HFFc6 (cell line): ENCODE measurements at regions not wholly inside any gene's neighbourhood (a gene's known extent, or its start where the extent isn't known, plus 50 kb on each side); places are given as distances from the start of the nearest gene placed in this dataset.
"Not testable (repeated sequence)": the region's sequence is repeated elsewhere in the genome, so short reads cannot be mapped to it uniquely, and the experiment has no call there.

Source experiments
- DNase-seq: peaks from one replicate; pipeline ENCODE4 v3.0.0-alpha.2; 2018
- H3K27ac Mint-ChIP-seq: 2 replicates; pipeline ENCODE4 v1.8.0; 2020; ENCODE audit warnings: mild to moderate bottlenecking, mixed read lengths
- H3K27me3 Mint-ChIP-seq: 2 replicates; pipeline ENCODE4 v1.8.0; 2021; ENCODE audit warnings: mild to moderate bottlenecking, moderate library complexity, mixed read lengths; ENCODE audit not compliant: insufficient read depth
- H3K36me3 Mint-ChIP-seq: 2 replicates; pipeline ENCODE4 v1.8.0; 2021; ENCODE audit warnings: low read depth, mixed read lengths
- H3K4me1 Mint-ChIP-seq: 2 replicates; pipeline ENCODE4 v1.8.0; 2020; ENCODE audit warnings: low read depth, mixed read lengths
- H3K4me3 Mint-ChIP-seq: 2 replicates; pipeline ENCODE4 v1.8.0; 2020; ENCODE audit warnings: mild to moderate bottlenecking, moderate library complexity, mixed read lengths
- H3K9me3 Mint-ChIP-seq: 2 replicates; pipeline ENCODE4 v1.8.0; 2020; ENCODE audit warnings: mild to moderate bottlenecking, mixed read lengths
- CTCF ChIP-seq: fragments of 200-600 bp; sonication (generic); IDR thresholded peaks from 2 replicates; pipeline ENCODE4 v1.5.0; 2021; ENCODE audit warnings: antibody characterized with exemption, mild to moderate bottlenecking

GRCh38 chr2:82339805-82340204 lies 2035.3 kb upstream of the LRRTM1 start:
- Mint-ChIP-seq H3K4me1 (no peaks in the 10 kb centered on the region), H3K27me3 (no peaks in the 10 kb centered on the region), H3K4me3 (no peak overlapping the region), H3K27ac (no peak overlapping the region), H3K36me3 (no peaks in the 10 kb centered on the region), H3K9me3 (no peaks in the 10 kb centered on the region)
- no peak for TF ChIP-seq CTCF
- DNase-seq, result no peak

- TF ChIP-seq CTCF, result no peak
- Mint-ChIP-seq H3K9me3 (peaks cover 16% of the 10 kb centered on the region), H3K4me3 (no peak overlapping the region), H3K27ac (no peak overlapping the region), H3K27me3 (no peaks in the 10 kb centered on the region), H3K36me3 (no peaks in the 10 kb centered on the region), H3K4me1 (no peaks in the 10 kb centered on the region)
- no peak for DNase-seq
Observed at GRCh38 chr2:82333697-82334096, 2029.1 kb upstream of the LRRTM1 start.

DNA sequence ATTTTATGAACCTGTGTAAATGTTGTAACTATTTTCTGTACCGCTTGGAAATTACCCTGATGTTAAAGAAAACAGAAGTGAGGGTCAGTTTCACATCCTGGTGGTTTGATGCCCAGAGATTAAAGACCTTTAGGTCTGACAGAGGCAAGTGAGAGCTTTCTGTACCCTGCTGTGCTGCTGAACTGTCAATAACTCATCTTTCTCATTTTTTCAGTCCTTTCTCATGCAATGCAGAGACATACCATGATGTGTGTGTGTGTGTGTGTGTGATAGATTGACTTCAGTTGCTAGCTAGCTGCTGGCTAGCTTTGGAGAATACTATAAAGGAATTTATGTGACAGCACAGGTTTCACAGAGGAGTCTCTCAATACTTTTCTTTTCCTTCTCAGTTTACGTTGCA lies 2025.6 kb upstream of the LRRTM1 start:
- no peak overlapping the region for H3K4me3 Mint-ChIP-seq
- TF ChIP-seq CTCF, result no peak
- no peak for DNase-seq
- H3K27me3 Mint-ChIP-seq, result no peaks in the 10 kb centered on the region
- peaks cover 36% of the 10 kb centered on the region for H3K9me3 Mint-ChIP-seq
- no peak overlapping the region for H3K27ac Mint-ChIP-seq
- H3K4me1 Mint-ChIP-seq, result no peaks in the 10 kb centered on the region
- H3K36me3 Mint-ChIP-seq, result peaks cover 2% of the 10 kb centered on the region; the same call in 1 of the 2 replicates

GRCh38 chr2:82326180-82326767 lies 2021.7 kb upstream of the LRRTM1 start:
- H3K36me3 Mint-ChIP-seq, DNase-seq, H3K4me3 Mint-ChIP-seq, H3K27me3 Mint-ChIP-seq, H3K4me1 Mint-ChIP-seq, H3K27ac Mint-ChIP-seq: not testable (repeated sequence)
- H3K9me3 Mint-ChIP-seq, result peaks cover 42% of the 10 kb centered on the region

- peaks cover 15% of the 10 kb centered on the region for H3K9me3 Mint-ChIP-seq
- no peak for TF ChIP-seq CTCF
- DNase-seq, result no peak
- H3K36me3 Mint-ChIP-seq, result peaks cover 5% of the 10 kb centered on the region; the same call in 1 of the 2 replicates
- no peaks in the 10 kb centered on the region for H3K27me3 Mint-ChIP-seq
- H3K27ac Mint-ChIP-seq, result no peak overlapping the region
- no peak overlapping the region for H3K4me3 Mint-ChIP-seq
- no peaks in the 10 kb centered on the region for H3K4me1 Mint-ChIP-seq
Observed at GRCh38 chr2:82320296-82320695, 2015.7 kb upstream of the LRRTM1 start.

- no peak for DNase-seq
- H3K4me3 Mint-ChIP-seq, result no peak overlapping the region
- H3K27ac Mint-ChIP-seq, result no peak overlapping the region
- H3K27me3 Mint-ChIP-seq, result no peaks in the 10 kb centered on the region
- no peaks in the 10 kb centered on the region for H3K36me3 Mint-ChIP-seq
- TF ChIP-seq CTCF, result no peak
- H3K4me1 Mint-ChIP-seq, result no peaks in the 10 kb centered on the region
- H3K9me3 Mint-ChIP-seq, result no peaks in the 10 kb centered on the region; the same call in 1 of the 2 replicates
Observed at GRCh38 chr2:82317012-82317411, 2012.5 kb upstream of the LRRTM1 start.
